ENCODE measurements at regions not wholly inside any gene's neighbourhood (a gene's known extent, or its start where the extent isn't known, plus 50 kb on each side); places are given as distances from the start of the nearest gene placed in this dataset.

- intact Hi-C loops (cut with DNase I; ENCODE audit: low total_unique reads), result no loop called here
Observed at GRCh38 chr6:84360039-84360438, 132.6 kb upstream of the CEP162 start.

GRCh38 chr6:84358581-84358980 lies 131.1 kb upstream of the CEP162 start:
- no peak overlapping the region for H3K4me3 ChIP-seq (ENCODE audit: low read depth, poor library complexity, severe bottlenecking)
- intact Hi-C loops (cut with DNase I; ENCODE audit: low total_unique reads), result no loop called here
- no peak for DNase-seq (ENCODE audit: low spot score in 2 of 2)
- TF ChIP-seq CTCF (IDR thresholded peaks at IDR 0.05), result no peak
- TF ChIP-seq POLR2A (IDR thresholded peaks at IDR 0.05), result no peak
- 92 to 93% methylated on average over 3 of the region's 3 CpGs for WGBS, 2 donors

More at GRCh38 chr6:84360039-84360438, 132.6 kb upstream of the CEP162 start:
- 74 to 85% methylated on average over 5 of the region's 5 CpGs for WGBS, 2 donors
- no peak overlapping the region for H3K4me3 ChIP-seq (ENCODE audit: low read depth, poor library complexity, severe bottlenecking)
- no peak for DNase-seq (ENCODE audit: low spot score in 2 of 2)
- TF ChIP-seq CTCF (IDR thresholded peaks at IDR 0.05) (no peak), POLR2A (IDR thresholded peaks at IDR 0.05) (no peak)

GRCh38 chr6:84357631-84358030 lies 130.2 kb upstream of the CEP162 start:
- intact Hi-C loops (cut with DNase I; ENCODE audit: low total_unique reads), result no loop called here
- no peak for TF ChIP-seq CTCF (IDR thresholded peaks at IDR 0.05)
- no peak for TF ChIP-seq POLR2A (IDR thresholded peaks at IDR 0.05)
- no peak overlapping the region for H3K4me3 ChIP-seq (ENCODE audit: low read depth, poor library complexity, severe bottlenecking)
- 95 to 96% methylated on average over 2 of the region's 2 CpGs for WGBS, 2 donors
- no peak for DNase-seq (ENCODE audit: low spot score in 2 of 2)

- no peak overlapping the region for H3K4me3 ChIP-seq (ENCODE audit: low read depth, poor library complexity, severe bottlenecking)
- TF ChIP-seq CTCF (IDR thresholded peaks at IDR 0.05) (no peak), POLR2A (IDR thresholded peaks at IDR 0.05) (no peak)
- 49 to 54% methylated on average over 5 of the region's 5 CpGs for WGBS, 2 donors
- no peak for DNase-seq (ENCODE audit: low spot score in 2 of 2)
- intact Hi-C loops (cut with DNase I; ENCODE audit: low total_unique reads), result no loop called here
Observed at GRCh38 chr6:84356907-84357306, 129.5 kb upstream of the CEP162 start.

GRCh38 chr6:84353459-84354423 lies 126.3 kb upstream of the CEP162 start:
- 68 to 76% methylated on average over 5 of the region's 5 CpGs for WGBS, 2 donors
- intact Hi-C loops (cut with DNase I; ENCODE audit: low total_unique reads), result no loop called here
- TF ChIP-seq CTCF (IDR thresholded peaks at IDR 0.05), result no peak
- TF ChIP-seq POLR2A (IDR thresholded peaks at IDR 0.05), result no peak
- no peak for DNase-seq (ENCODE audit: low spot score in 2 of 2)
- no peak overlapping the region for H3K4me3 ChIP-seq (ENCODE audit: low read depth, poor library complexity, severe bottlenecking)
